ENCODE measurements at regions not wholly inside any gene's neighbourhood (a gene's known extent, or its start where the extent isn't known, plus 50 kb on each side); places are given as distances from the start of the nearest gene placed in this dataset.

DNA sequence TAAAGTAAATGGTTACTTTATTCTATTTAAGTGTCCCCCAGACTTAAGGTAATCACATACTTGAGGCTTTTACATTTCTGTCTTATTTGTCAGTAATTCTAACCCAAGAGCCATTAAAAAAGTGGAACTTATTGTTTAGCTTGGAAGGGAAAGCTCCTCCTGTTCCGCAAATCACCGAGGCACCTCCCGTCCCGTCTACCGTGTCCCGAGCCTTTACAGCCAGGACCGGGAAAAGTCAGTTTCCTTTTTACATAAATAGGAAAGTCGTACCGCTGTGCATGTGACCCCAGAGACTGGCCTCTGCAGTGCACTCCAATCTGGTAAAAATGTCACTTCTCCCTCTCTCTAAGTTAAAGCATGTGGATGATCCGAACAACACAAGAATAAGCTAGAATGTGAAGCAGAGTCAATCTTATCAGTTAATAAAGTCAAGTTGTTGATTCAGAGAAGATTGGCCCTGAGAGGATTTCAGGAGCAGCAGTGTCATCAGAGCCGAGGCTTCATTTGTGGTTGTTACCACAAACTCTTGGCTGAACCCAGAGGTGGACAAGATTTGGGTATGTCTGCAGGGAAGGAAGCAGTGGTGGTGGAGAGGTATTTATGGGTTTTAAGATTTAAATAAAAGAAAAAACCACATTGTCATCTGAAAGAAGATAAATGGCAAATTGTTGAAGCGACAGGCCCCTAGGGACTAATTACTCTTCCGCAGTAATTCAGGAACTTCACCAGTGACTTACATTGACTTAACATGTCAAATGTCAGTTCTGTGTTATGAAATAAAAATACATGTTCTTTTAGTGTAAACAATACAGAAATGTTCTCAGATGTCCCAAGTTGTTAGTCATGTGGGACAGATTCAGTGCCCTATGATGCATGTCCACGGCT is 316.6 kb upstream of the ZNF32 start:
- Histone ChIP-seq H3K36me3 (ENCODE audit: low read depth, missing control alignments) (no peaks in the 10 kb centered on the region), H3K27ac (peak overlapping the region in 1 of 2 donors; percentile 3), H3K4me3 (no peak overlapping the region), H3K9me3 (no peaks in the 10 kb centered on the region), H3K27me3 (no peaks in the 10 kb centered on the region), H3K4me1 (peaks cover 13% of the 10 kb centered on the region)
- intact Hi-C loops (cut with DNase I; ENCODE audit: low total_unique reads) = no loop called here
- no peak for DNase-seq
- 51 to 63% methylated on average over 14 of the region's 14 CpGs for WGBS, 2 donors
- no peak for TF ChIP-seq POLR2A (IDR thresholded peaks at IDR 0.05)
- TF ChIP-seq, protein P1, sequence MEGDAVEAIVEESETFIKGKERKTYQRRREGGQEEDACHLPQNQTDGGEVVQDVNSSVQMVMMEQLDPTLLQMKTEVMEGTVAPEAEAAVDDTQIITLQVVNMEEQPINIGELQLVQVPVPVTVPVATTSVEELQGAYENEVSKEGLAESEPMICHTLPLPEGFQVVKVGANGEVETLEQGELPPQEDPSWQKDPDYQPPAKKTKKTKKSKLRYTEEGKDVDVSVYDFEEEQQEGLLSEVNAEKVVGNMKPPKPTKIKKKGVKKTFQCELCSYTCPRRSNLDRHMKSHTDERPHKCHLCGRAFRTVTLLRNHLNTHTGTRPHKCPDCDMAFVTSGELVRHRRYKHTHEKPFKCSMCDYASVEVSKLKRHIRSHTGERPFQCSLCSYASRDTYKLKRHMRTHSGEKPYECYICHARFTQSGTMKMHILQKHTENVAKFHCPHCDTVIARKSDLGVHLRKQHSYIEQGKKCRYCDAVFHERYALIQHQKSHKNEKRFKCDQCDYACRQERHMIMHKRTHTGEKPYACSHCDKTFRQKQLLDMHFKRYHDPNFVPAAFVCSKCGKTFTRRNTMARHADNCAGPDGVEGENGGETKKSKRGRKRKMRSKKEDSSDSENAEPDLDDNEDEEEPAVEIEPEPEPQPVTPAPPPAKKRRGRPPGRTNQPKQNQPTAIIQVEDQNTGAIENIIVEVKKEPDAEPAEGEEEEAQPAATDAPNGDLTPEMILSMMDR (IDR thresholded peaks at IDR 0.05) = no peak

DNA sequence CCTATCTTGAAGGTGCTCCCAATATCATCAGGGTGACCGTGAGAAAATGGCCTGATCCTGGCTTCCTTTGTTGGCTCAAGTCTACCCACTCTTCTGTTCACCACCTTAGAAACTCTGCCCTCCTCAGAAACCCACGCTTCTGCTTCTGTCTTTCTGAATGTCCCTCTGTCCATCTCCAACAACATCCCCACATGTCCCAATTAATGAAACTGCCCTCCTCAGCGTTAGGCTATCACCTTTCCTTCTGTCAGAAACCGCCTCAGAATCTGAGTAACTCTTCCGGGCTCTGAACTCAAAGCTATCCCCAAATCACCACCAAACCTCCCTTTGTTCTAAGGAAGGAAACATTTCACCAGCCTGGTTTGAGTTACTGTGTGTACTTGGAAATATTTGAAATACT is 315.8 kb upstream of the ZNF32 start:
- TF ChIP-seq POLR2A (IDR thresholded peaks at IDR 0.05) = no peak
- TF ChIP-seq, protein P1 (IDR thresholded peaks at IDR 0.05) = no peak
- DNase-seq = no peak
- intact Hi-C loops (cut with DNase I; ENCODE audit: low total_unique reads) = no loop called here

DNA sequence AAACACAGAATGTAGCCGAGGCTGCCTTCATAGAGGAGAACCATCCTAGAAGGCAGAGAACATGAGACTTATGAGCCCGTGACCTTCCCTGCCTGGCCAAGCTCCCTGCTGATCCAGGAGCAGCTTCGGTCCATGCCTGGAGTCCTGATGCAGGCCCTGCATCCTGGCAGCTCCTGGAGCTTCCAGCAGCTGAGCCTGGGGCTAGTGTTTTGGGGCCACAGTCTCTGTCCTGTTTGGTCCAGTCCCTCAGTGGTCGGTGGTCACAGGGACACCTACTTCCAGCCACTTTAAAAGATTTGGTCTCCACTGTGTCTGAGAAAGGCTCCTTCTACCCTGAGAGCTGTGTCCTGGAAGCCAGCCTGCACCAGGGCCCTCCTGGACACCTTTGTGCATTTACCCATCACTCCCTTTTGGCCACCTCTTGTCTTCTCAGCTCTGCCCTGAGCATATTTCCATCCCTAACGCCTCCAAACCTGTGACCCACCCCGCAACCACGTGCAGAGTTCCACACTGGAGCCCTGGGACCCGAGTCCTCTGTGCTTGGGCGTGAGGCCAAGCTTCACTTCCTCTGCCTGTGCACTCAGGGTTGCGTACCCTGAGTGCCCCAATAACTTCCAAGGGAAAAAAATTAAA is 315.2 kb upstream of the ZNF32 start:
- TF ChIP-seq POLR2A (IDR thresholded peaks at IDR 0.05) = no peak
- TF ChIP-seq, protein P1 (IDR thresholded peaks at IDR 0.05) = no peak
- no peak for DNase-seq
- no peak overlapping the region for H3K4me3 ChIP-seq
- no peaks in the 10 kb centered on the region for H3K36me3 ChIP-seq (ENCODE audit: low read depth, missing control alignments)
- WGBS, 2 donors = 82 to 84% methylated on average over 7 to 10 of the region's 10 CpGs
- no peaks in the 10 kb centered on the region for H3K9me3 ChIP-seq
- peaks cover 13% of the 10 kb centered on the region for H3K4me1 ChIP-seq
- no peaks in the 10 kb centered on the region for H3K27me3 ChIP-seq
- intact Hi-C loops (cut with DNase I; ENCODE audit: low total_unique reads) = no loop called here
- H3K27ac ChIP-seq = no peak overlapping the region

More for the DNA sequence above, 315.8 kb upstream of the ZNF32 start:
- Histone ChIP-seq H3K4me1 (peaks cover 13% of the 10 kb centered on the region), H3K4me3 (no peak overlapping the region), H3K36me3 (ENCODE audit: low read depth, missing control alignments) (no peaks in the 10 kb centered on the region), H3K27ac (peak overlapping the region in 1 of 2 donors; percentile 3), H3K27me3 (no peaks in the 10 kb centered on the region), H3K9me3 (no peaks in the 10 kb centered on the region)
- 74 to 88% methylated on average over 5 of the region's 5 CpGs for WGBS, 2 donors

DNA sequence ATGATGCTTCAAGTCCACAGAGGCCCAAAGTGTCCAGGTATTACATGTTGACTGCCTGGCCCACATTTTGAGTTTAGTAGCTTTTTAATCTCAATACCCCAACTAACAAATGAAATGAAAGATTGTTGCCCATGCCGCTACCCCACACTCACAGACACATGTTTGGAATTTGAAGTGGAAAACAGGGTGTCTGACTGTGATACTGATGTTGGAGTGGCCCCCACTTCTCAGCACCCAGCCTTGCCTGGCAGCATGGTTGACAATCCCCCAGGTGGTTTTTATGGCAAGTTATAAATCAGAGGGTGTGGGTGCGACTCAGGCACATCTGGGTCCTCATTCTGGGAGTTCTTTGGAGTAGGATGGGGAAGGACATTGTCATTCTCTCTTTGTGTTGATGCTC is 314.7 kb upstream of the ZNF32 start:
- DNase-seq = no peak
- no peak overlapping the region for H3K27ac ChIP-seq
- peaks cover 13% of the 10 kb centered on the region for H3K4me1 ChIP-seq
- no peaks in the 10 kb centered on the region for H3K27me3 ChIP-seq
- no peaks in the 10 kb centered on the region for H3K36me3 ChIP-seq (ENCODE audit: low read depth, missing control alignments)
- no peak for TF ChIP-seq POLR2A (IDR thresholded peaks at IDR 0.05)
- TF ChIP-seq, protein P1 (IDR thresholded peaks at IDR 0.05) = no peak
- no peaks in the 10 kb centered on the region for H3K9me3 ChIP-seq
- 91 to 100% methylated on average over 2 of the region's 2 CpGs for WGBS, 2 donors
- intact Hi-C loops (cut with DNase I; ENCODE audit: low total_unique reads) = no loop called here
- H3K4me3 ChIP-seq = no peak overlapping the region
